Choroid plexus epithelial cell (primary cell): ENCODE measurements at regions not wholly inside any gene's neighbourhood (a gene's known extent, or its start where the extent isn't known, plus 50 kb on each side); places are given as distances from the start of the nearest gene placed in this dataset.
"Not testable (repeated sequence)": the region's sequence is repeated elsewhere in the genome, so short reads cannot be mapped to it uniquely, and the experiment has no call there.

ENCODE experiments used
- DNase-seq: peaks from one replicate; pipeline ENCODE4 v3.0.0-alpha.2; 2010; ENCODE audit warnings: low read depth
- H3K4me3 ChIP-seq: 2 replicates; pipeline ENCODE4 v1.5.1; 2011; ENCODE audit warnings: low read depth, mild to moderate bottlenecking, control low read depth, low read length, moderate library complexity
- CTCF ChIP-seq: conservative IDR thresholded peaks from 2 replicates; pipeline ENCODE4 v1.5.1; 2011; ENCODE audit warnings: low read depth, mild to moderate bottlenecking, control low read depth, inconsistent platforms, low read length, moderate library complexity

- no peak for DNase-seq
- TF ChIP-seq CTCF: no peak
Measured at GRCh38 chr12:30308010-30308717, 387.5 kb downstream of the IPO8 start.

GRCh38 chr12:30304528-30304927 is 391.1 kb downstream of the IPO8 start:
- H3K4me3 ChIP-seq: no peak overlapping the region
- TF ChIP-seq CTCF: no peak
- no peak for DNase-seq

More at GRCh38 chr12:30308010-30308717, 387.5 kb downstream of the IPO8 start:
- H3K4me3 ChIP-seq: no peak overlapping the region

GRCh38 chr12:30301291-30301690 is 394.4 kb downstream of the IPO8 start:
- no peak overlapping the region for H3K4me3 ChIP-seq
- no peak for DNase-seq
- no peak for TF ChIP-seq CTCF

GRCh38 chr12:30296486-30296885 is 399.2 kb downstream of the IPO8 start:
- no peak for DNase-seq
- no peak overlapping the region for H3K4me3 ChIP-seq
- TF ChIP-seq CTCF: no peak

- no peak overlapping the region for H3K4me3 ChIP-seq
- peak; percentile 73 for TF ChIP-seq CTCF
- peak; percentile 76 for DNase-seq
Measured at GRCh38 chr12:30286345-30286926, 409.2 kb downstream of the IPO8 start.

- no peak for DNase-seq
- TF ChIP-seq CTCF: no peak
Measured at GRCh38 chr12:30278401-30278800, 417.3 kb downstream of the IPO8 start.

GRCh38 chr12:30272515-30272914 is 423.2 kb downstream of the IPO8 start:
- DNase-seq: not testable (repeated sequence)

More at GRCh38 chr12:30278401-30278800, 417.3 kb downstream of the IPO8 start:
- H3K4me3 ChIP-seq: no peak overlapping the region

More at GRCh38 chr12:30272515-30272914, 423.2 kb downstream of the IPO8 start:
- H3K4me3 ChIP-seq: not testable (repeated sequence)
